ENCODE measurements at regions not wholly inside any gene's neighbourhood (a gene's known extent, or its start where the extent isn't known, plus 50 kb on each side); places are given as distances from the start of the nearest gene placed in this dataset.

GRCh38 chr9:18124760-18125159 lies 349.2 kb upstream of the ADAMTSL1 start:
- FAIRE-seq (no peak), DNase-seq (ENCODE audit: low spot score) (no peak), ATAC-seq (no peak)
- no peak overlapping the region for H3K27ac ChIP-seq (ENCODE audit: extremely low read length, insufficient read depth, low read length)
- no peaks in the 10 kb centered on the region for H3K4me1 ChIP-seq (ENCODE audit: insufficient read depth, low read length)
- H3K9ac ChIP-seq (ENCODE audit: insufficient read depth, low read depth, low read length), result no peak overlapping the region
- no peaks in the 10 kb centered on the region for H3K36me3 ChIP-seq (replicated peaks in 1 of 2; ENCODE audit: control insufficient read depth in 1 of 2, insufficient read depth in 2 of 2, low read length in 2 of 2)
- 0% methylated on average over 1 of the region's 1 CpG for WGBS (ENCODE audit: low lambda C conversion rate)
- H3K27me3 ChIP-seq (ENCODE audit: control insufficient read depth in 1 of 2, insufficient read depth in 2 of 2, low read length in 2 of 2), result no peaks in the 10 kb centered on the region
- H3K4me3 ChIP-seq (replicated peaks in 1 of 3; ENCODE audit: insufficient read depth in 1 of 3, low read depth in 2 of 3, low read length in 3 of 3), result no peak overlapping the region
- ChIA-PET CTCF (ENCODE audit: low intra/inter-chr PET ratio, low total read pairs) (no interaction called here), POLR2A (no interaction called here)
- H2AFZ ChIP-seq (ENCODE audit: low read length), result no peak overlapping the region
- no peaks in the 10 kb centered on the region for H4K20me1 ChIP-seq (ENCODE audit: insufficient read depth, low read length)
- TF ChIP-seq ZNF530 (CRISPR knock-in tag; IDR thresholded peaks at IDR 0.05; ENCODE audit: low read depth), result no peak
- TF ChIP-seq, protein P1, sequence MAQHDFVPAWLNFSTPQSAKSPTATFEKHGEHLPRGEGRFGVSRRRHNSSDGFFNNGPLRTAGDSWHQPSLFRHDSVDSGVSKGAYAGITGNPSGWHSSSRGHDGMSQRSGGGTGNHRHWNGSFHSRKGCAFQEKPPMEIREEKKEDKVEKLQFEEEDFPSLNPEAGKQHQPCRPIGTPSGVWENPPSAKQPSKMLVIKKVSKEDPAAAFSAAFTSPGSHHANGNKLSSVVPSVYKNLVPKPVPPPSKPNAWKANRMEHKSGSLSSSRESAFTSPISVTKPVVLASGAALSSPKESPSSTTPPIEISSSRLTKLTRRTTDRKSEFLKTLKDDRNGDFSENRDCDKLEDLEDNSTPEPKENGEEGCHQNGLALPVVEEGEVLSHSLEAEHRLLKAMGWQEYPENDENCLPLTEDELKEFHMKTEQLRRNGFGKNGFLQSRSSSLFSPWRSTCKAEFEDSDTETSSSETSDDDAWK (CRISPR knock-in tag; IDR thresholded peaks at IDR 0.05), result no peak
- TF ChIP-seq MEF2D (CRISPR knock-in tag; IDR thresholded peaks at IDR 0.05), result no peak
- no peak for TF ChIP-seq TRAFD1 (CRISPR knock-in tag; IDR thresholded peaks at IDR 0.05; ENCODE audit: borderline replicate concordance)
- no peak for TF ChIP-seq ZNF20 (CRISPR knock-in tag; IDR thresholded peaks at IDR 0.05)
- no peak for TF ChIP-seq HNF1B (CRISPR knock-in tag; IDR thresholded peaks at IDR 0.05)
- TF ChIP-seq THRA (CRISPR knock-in tag; IDR thresholded peaks at IDR 0.05; ENCODE audit: borderline replicate concordance), result no peak
- no peak for TF ChIP-seq FOXP1 (IDR thresholded peaks at IDR 0.05)
- no peak for TF ChIP-seq FOXP1 (CRISPR knock-in tag; IDR thresholded peaks at IDR 0.05)
- no peak for TF ChIP-seq ZC3H13 (CRISPR knock-in tag; IDR thresholded peaks at IDR 0.05)
- TF ChIP-seq ZFP90 (CRISPR knock-in tag; IDR thresholded peaks at IDR 0.05; ENCODE audit: borderline replicate concordance), result no peak
- no peak for TF ChIP-seq EZH2 (conservative IDR thresholded peaks at IDR 0.05; ENCODE audit: low read depth, low read length)
- TF ChIP-seq SETDB1 (CRISPR knock-in tag; IDR thresholded peaks at IDR 0.05; ENCODE audit: borderline replicate concordance), result no peak
- TF ChIP-seq BRCA1 (CRISPR knock-in tag; IDR thresholded peaks at IDR 0.05), result no peak
- TF ChIP-seq RBM39 (IDR thresholded peaks at IDR 0.05; ENCODE audit: low read depth, low read length, poor library complexity, severe bottlenecking), result no peak
- TF ChIP-seq ZNF652 (CRISPR knock-in tag; IDR thresholded peaks at IDR 0.05; ENCODE audit: borderline replicate concordance, low read depth), result no peak
- TF ChIP-seq, protein P2, sequence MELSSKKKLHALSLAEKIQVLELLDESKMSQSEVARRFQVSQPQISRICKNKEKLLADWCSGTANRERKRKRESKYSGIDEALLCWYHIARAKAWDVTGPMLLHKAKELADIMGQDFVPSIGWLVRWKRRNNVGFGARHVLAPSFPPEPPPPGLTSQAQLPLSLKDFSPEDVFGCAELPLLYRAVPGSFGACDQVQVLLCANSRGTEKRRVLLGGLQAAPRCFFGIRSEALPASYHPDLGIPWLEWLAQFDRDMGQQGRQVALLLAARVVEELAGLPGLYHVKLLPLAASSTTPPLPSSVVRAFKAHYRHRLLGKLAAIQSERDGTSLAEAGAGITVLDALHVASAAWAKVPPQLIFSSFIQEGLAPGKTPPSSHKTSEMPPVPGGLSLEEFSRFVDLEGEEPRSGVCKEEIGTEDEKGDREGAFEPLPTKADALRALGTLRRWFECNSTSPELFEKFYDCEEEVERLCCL (CRISPR knock-in tag; IDR thresholded peaks at IDR 0.05; ENCODE audit: borderline replicate concordance), result no peak
- TF ChIP-seq HMGA1 (CRISPR knock-in tag; conservative IDR thresholded peaks at IDR 0.05), result no peak
- no peaks in the 10 kb centered on the region for H3K9me3 ChIP-seq (ENCODE audit: low read length)
- H3K79me2 ChIP-seq (ENCODE audit: insufficient read depth, low read length), result no peaks in the 10 kb centered on the region
- intact Hi-C loops (cut with micrococcal nuclease; ENCODE audit: unreplicated experiment), result no loop called here
- in situ Hi-C loops (cut with HindIII; ENCODE audit: extremely low pct_ligation_motif_present, low pct_unique_long_range_greater_than_20kb), result no loop called here
- no peak overlapping the region for H3K4me2 ChIP-seq (ENCODE audit: low read depth, low read length)
- no TSS peak for BruUV-seq (replicated peaks)

All from HepG2 (cell line).